Left lung (tissue), 4 donors: ENCODE measurements at regions not wholly inside any gene's neighbourhood (a gene's known extent, or its start where the extent isn't known, plus 50 kb on each side); places are given as distances from the start of the nearest gene placed in this dataset.

Experiments used
- ATAC-seq: fragments of 200-7000 bp; cut with Tn5 transposase; one replicate; pipeline ENCODE4 v1.9.1; 2020; ENCODE audit warnings: moderate library complexity
- DNase-seq, 4 donors: peaks; one replicate each; pipeline ENCODE4 v3.0.0-alpha.2; 2013 to 2020
- H3K27ac ChIP-seq, 2 donors: fragments of 200-600 bp; sonication (generic) in 1 of 2; one replicate each; pipeline versions ENCODE4 v1.5.0 to v1.8.0; 2020 to 2021
- H3K27me3 ChIP-seq, 2 donors: fragments of 200-600 bp; sonication (generic) in 1 of 2; one replicate each; pipeline versions ENCODE4 v1.5.0 to v1.8.0; 2020 to 2021
- H3K36me3 ChIP-seq, 2 donors: fragments of 200-600 bp; sonication (generic) in 1 of 2; one replicate each; pipeline versions ENCODE4 v1.5.0 to v1.8.0; 2020 to 2021
- H3K4me1 ChIP-seq, 2 donors: fragments of 200-600 bp; one replicate each; pipeline ENCODE4 v1.8.0; 2021
- H3K4me3 ChIP-seq, 2 donors: fragments of 200-600 bp; sonication (generic) in 1 of 2; one replicate each; pipeline versions ENCODE4 v1.5.0 to v1.8.0; 2020 to 2021; ENCODE audit warnings: mild to moderate bottlenecking in 1 of 2
- H3K9me3 ChIP-seq, 2 donors: fragments of 200-600 bp; sonication (generic) in 1 of 2; one replicate each; pipeline versions ENCODE4 v1.5.0 to v1.8.0; 2020 to 2021
- CTCF ChIP-seq, 2 donors: fragments of 200-600 bp; sonication (generic) in 1 of 2; IDR thresholded peaks; one replicate each; pipeline versions ENCODE4 v1.5.0 to v1.8.0; 2021; ENCODE audit warnings: antibody characterized with exemption in 2 of 2
- intact Hi-C, 2 donors: fragments of 100-400 bp; cut with DNase I; formaldehyde crosslinking; loops; one replicate each; pipeline versions ENCODE4 v1.11.2 to v1.14.2; 2022
- donor health status: DM: no; HTN: yes; CAD: no.
- donor health status: DM: no; HTN: no; CAD: no.

GRCh38 chr18:75120521-75120920, 88.4 kb downstream of the PTGR3 start:
- no peak for TF ChIP-seq CTCF (IDR thresholded peaks at IDR 0.05)
- no peaks in the 10 kb centered on the region for H3K27me3 ChIP-seq

GRCh38 chr18:75116809-75117208, 92.1 kb downstream of the PTGR3 start:
- Histone ChIP-seq H3K27me3 (no peaks in the 10 kb centered on the region), H3K4me3 (no peak overlapping the region), H3K4me1 (no peaks in the 10 kb centered on the region), H3K36me3 (no peaks in the 10 kb centered on the region), H3K27ac (no peak overlapping the region), H3K9me3 (no peaks in the 10 kb centered on the region)
- intact Hi-C loops, result no loop called here
- DNase-seq (no peak), ATAC-seq (no peak)
- TF ChIP-seq CTCF (IDR thresholded peaks at IDR 0.05), result no peak

More at GRCh38 chr18:75120521-75120920, 88.4 kb downstream of the PTGR3 start:
- no peak overlapping the region for H3K4me3 ChIP-seq
- no peaks in the 10 kb centered on the region for H3K36me3 ChIP-seq
- no peaks in the 10 kb centered on the region for H3K4me1 ChIP-seq
- ATAC-seq, result no peak
- intact Hi-C loops, result no loop called here
- DNase-seq, result no peak
- H3K9me3 ChIP-seq, result no peaks in the 10 kb centered on the region
- H3K27ac ChIP-seq, result no peak overlapping the region

GRCh38 chr18:75116165-75116564, 92.8 kb downstream of the PTGR3 start:
- TF ChIP-seq CTCF (IDR thresholded peaks at IDR 0.05), result no peak
- Histone ChIP-seq H3K4me3 (no peak overlapping the region), H3K27me3 (no peaks in the 10 kb centered on the region), H3K36me3 (no peaks in the 10 kb centered on the region), H3K9me3 (no peaks in the 10 kb centered on the region), H3K27ac (no peak overlapping the region), H3K4me1 (no peaks in the 10 kb centered on the region)
- ATAC-seq, result no peak
- no peak for DNase-seq
- intact Hi-C loops, result no loop called here

- Histone ChIP-seq H3K4me1 (no peaks in the 10 kb centered on the region), H3K36me3 (no peaks in the 10 kb centered on the region), H3K4me3 (no peak overlapping the region), H3K27me3 (no peaks in the 10 kb centered on the region), H3K27ac (no peak overlapping the region), H3K9me3 (no peaks in the 10 kb centered on the region)
- intact Hi-C loops, result no loop called here
- no peak for TF ChIP-seq CTCF (IDR thresholded peaks at IDR 0.05)
- no peak for DNase-seq
- no peak for ATAC-seq
Observed at GRCh38 chr18:75115514-75115913, 93.4 kb downstream of the PTGR3 start.
